CD8-positive, alpha-beta memory T cell (primary cell): ENCODE measurements at regions not wholly inside any gene's neighbourhood (a gene's known extent, or its start where the extent isn't known, plus 50 kb on each side); places are given as distances from the start of the nearest gene placed in this dataset.

Experiments used
- CTCF ChIA-PET: fragments of 350-600 bp; sonication (Branson Sonifier 250); formaldehyde crosslinking; loops from one replicate; lab custom pipeline; 2021; ENCODE audit warnings: antibody characterized with exemption; lab: Charles Lee
- POLR2A ChIA-PET: fragments of 350-600 bp; sonication (Branson Sonifier 250); formaldehyde crosslinking; loops from one replicate; lab custom pipeline; 2021; ENCODE audit warnings: antibody characterized with exemption; lab: Charles Lee
- DNase-seq, 5 donors: peaks; one replicate each; pipeline versions ENCODE4 v3.0.0 to v3.0.0-alpha.2; 2020 to 2022; ENCODE audit warnings: mixed read lengths in 1 of 5
- H3K27ac ChIP-seq: one replicate; pipeline ENCODE4 v1.7.0; 2013; ENCODE audit warnings: low read depth, mild to moderate bottlenecking, low read length, moderate library complexity
- H3K27me3 ChIP-seq: 2 replicates; pipeline ENCODE4 v1.7.0; 2013; ENCODE audit warnings: low read length, mild to moderate bottlenecking; ENCODE audit not compliant: insufficient read depth, poor library complexity, severe bottlenecking
- H3K36me3 ChIP-seq: 2 replicates; pipeline ENCODE4 v1.7.0; 2013; ENCODE audit warnings: mild to moderate bottlenecking, low read length, moderate library complexity; ENCODE audit not compliant: insufficient read depth
- H3K4me1 ChIP-seq: 2 replicates; pipeline ENCODE4 v1.7.0; 2013; ENCODE audit warnings: mild to moderate bottlenecking, low read length, moderate library complexity; ENCODE audit not compliant: insufficient read depth
- H3K4me3 ChIP-seq: 2 replicates; pipeline ENCODE4 v1.7.0; 2013; ENCODE audit warnings: mild to moderate bottlenecking, low read length
- H3K9me3 ChIP-seq: 2 replicates; pipeline ENCODE4 v1.7.0; 2013; ENCODE audit warnings: mild to moderate bottlenecking, low read length
- H3K27ac Mint-ChIP-seq, 8 donors: one replicate each; pipeline ENCODE4 v1.8.0; 2020 to 2021; ENCODE audit warnings: mixed read lengths in 8 of 8, mild to moderate bottlenecking in 6 of 8, inconsistent platforms in 3 of 8, moderate library complexity in 3 of 8
- H3K27me3 Mint-ChIP-seq, 2 donors: one replicate each; pipeline ENCODE4 v1.8.0; 2020 to 2021; ENCODE audit warnings: mixed read lengths in 2 of 2, mild to moderate bottlenecking in 1 of 2, moderate library complexity in 1 of 2
- H3K36me3 Mint-ChIP-seq, 3 donors: one replicate each; pipeline ENCODE4 v1.8.0; 2020 to 2021; ENCODE audit warnings: mixed read lengths in 3 of 3, inconsistent platforms in 1 of 3, mild to moderate bottlenecking in 1 of 3
- H3K4me1 Mint-ChIP-seq, 3 donors: one replicate each; pipeline ENCODE4 v1.8.0; 2020 to 2021; ENCODE audit warnings: mixed read lengths in 3 of 3, inconsistent platforms in 1 of 3, mild to moderate bottlenecking in 1 of 3
- H3K4me3 Mint-ChIP-seq, 7 donors: one replicate each; pipeline ENCODE4 v1.8.0; 2020 to 2021; ENCODE audit warnings: mixed read lengths in 7 of 7, mild to moderate bottlenecking in 6 of 7, moderate library complexity in 4 of 7, inconsistent platforms in 2 of 7
- H3K9me3 Mint-ChIP-seq, 5 donors: one replicate each; pipeline ENCODE4 v1.8.0; 2020 to 2022; ENCODE audit warnings: mixed read lengths in 5 of 5, mild to moderate bottlenecking in 3 of 5, moderate library complexity in 2 of 5, inconsistent platforms in 1 of 5

DNA sequence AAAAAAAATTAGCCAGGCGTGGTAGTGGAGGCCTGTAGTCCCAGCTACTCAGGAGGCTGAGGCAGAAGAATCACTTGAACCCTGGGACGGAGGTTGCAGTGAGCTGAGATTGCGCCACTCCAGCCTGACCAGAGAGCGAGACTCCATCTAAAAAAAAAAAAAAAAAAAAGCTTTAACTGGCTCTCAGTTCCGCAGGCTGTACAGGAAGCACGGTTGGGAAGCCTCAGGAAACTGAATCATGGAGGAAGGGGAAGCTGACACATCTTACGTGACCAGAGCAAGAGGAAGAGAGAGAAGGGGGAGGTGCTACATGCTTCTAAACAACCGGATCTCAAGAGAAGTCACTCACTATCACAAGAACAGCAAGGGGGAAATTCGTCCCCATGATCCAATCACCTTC lies 505.6 kb upstream of the SLC8A1 start:
- POLR2A ChIA-PET: no interaction called here
- peaks cover 0 to 32% (median 8%) of the 10 kb centered on the region in 5 donors for H3K9me3 Mint-ChIP-seq

GRCh38 chr2:40962026-40962425 lies 510.1 kb upstream of the SLC8A1 start:
- H3K9me3 Mint-ChIP-seq: peaks cover 7 to 31% (median 14%) of the 10 kb centered on the region in 5 donors
- H3K4me1 Mint-ChIP-seq: no peaks in the 10 kb centered on the region
- no peak overlapping the region for H3K4me3 Mint-ChIP-seq
- ChIA-PET POLR2A (no interaction called here), CTCF (no interaction called here)
- no peaks in the 10 kb centered on the region for H3K36me3 ChIP-seq
- H3K36me3 Mint-ChIP-seq: no peaks in the 10 kb centered on the region
- no peak overlapping the region for H3K27ac Mint-ChIP-seq
- H3K4me3 ChIP-seq: no peak overlapping the region
- no peaks in the 10 kb centered on the region for H3K27me3 ChIP-seq
- peaks cover 0 to under 1% of the 10 kb centered on the region in 2 donors for H3K27me3 Mint-ChIP-seq
- H3K27ac ChIP-seq: no peak overlapping the region
- DNase-seq: no peak
- no peaks in the 10 kb centered on the region for H3K9me3 ChIP-seq
- H3K4me1 ChIP-seq: no peaks in the 10 kb centered on the region

More for the DNA sequence above, 505.6 kb upstream of the SLC8A1 start:
- no peaks in the 10 kb centered on the region for H3K9me3 ChIP-seq
- no peaks in the 10 kb centered on the region for H3K36me3 ChIP-seq
- no peaks in the 10 kb centered on the region for H3K27me3 ChIP-seq
- Mint-ChIP-seq H3K4me1 (no peaks in the 10 kb centered on the region), H3K27ac (no peak overlapping the region), H3K36me3 (no peaks in the 10 kb centered on the region), H3K4me3 (no peak overlapping the region), H3K27me3 (no peaks in the 10 kb centered on the region)
- DNase-seq: no peak
- no peak overlapping the region for H3K27ac ChIP-seq
- CTCF ChIA-PET: no interaction called here
- H3K4me3 ChIP-seq: no peak overlapping the region
- no peaks in the 10 kb centered on the region for H3K4me1 ChIP-seq

GRCh38 chr2:40964509-40965250 lies 512.8 kb upstream of the SLC8A1 start:
- H3K4me1 ChIP-seq: no peaks in the 10 kb centered on the region
- H3K36me3 ChIP-seq: no peaks in the 10 kb centered on the region
- DNase-seq: no peak
- H3K4me1 Mint-ChIP-seq: no peaks in the 10 kb centered on the region
- no peak overlapping the region for H3K4me3 ChIP-seq
- peaks cover 0 to 2% of the 10 kb centered on the region in 2 donors for H3K27me3 Mint-ChIP-seq
- no peak overlapping the region for H3K4me3 Mint-ChIP-seq
- H3K9me3 ChIP-seq: no peaks in the 10 kb centered on the region
- H3K9me3 Mint-ChIP-seq: peaks cover 7 to 33% (median 12%) of the 10 kb centered on the region in 5 donors
- no peaks in the 10 kb centered on the region for H3K27me3 ChIP-seq
- H3K27ac ChIP-seq: no peak overlapping the region
- ChIA-PET POLR2A (no interaction called here), CTCF (no interaction called here)
- H3K36me3 Mint-ChIP-seq: no peaks in the 10 kb centered on the region
- H3K27ac Mint-ChIP-seq: no peak overlapping the region

GRCh38 chr2:40967451-40967850 lies 515.6 kb upstream of the SLC8A1 start:
- no peaks in the 10 kb centered on the region for H3K4me1 Mint-ChIP-seq
- peaks cover 0 to 38% (median 10%) of the 10 kb centered on the region in 5 donors for H3K9me3 Mint-ChIP-seq

GRCh38 chr2:40975151-40975550 lies 523.3 kb upstream of the SLC8A1 start:
- Mint-ChIP-seq H3K27ac (no peak overlapping the region), H3K4me3 (no peak overlapping the region), H3K36me3 (no peaks in the 10 kb centered on the region), H3K27me3 (no peaks in the 10 kb centered on the region), H3K4me1 (no peaks in the 10 kb centered on the region), H3K9me3 (peaks cover 0 to 20% (median 2%) of the 10 kb centered on the region in 5 donors)
- Histone ChIP-seq H3K36me3 (no peaks in the 10 kb centered on the region), H3K4me3 (no peak overlapping the region), H3K27me3 (no peaks in the 10 kb centered on the region), H3K27ac (no peak overlapping the region), H3K4me1 (no peaks in the 10 kb centered on the region), H3K9me3 (no peaks in the 10 kb centered on the region)
- no peak for DNase-seq
- ChIA-PET POLR2A (no interaction called here), CTCF (no interaction called here)

More at GRCh38 chr2:40967451-40967850, 515.6 kb upstream of the SLC8A1 start:
- ChIA-PET CTCF (no interaction called here), POLR2A (no interaction called here)
- no peak overlapping the region for H3K4me3 Mint-ChIP-seq
- Histone ChIP-seq H3K4me1 (no peaks in the 10 kb centered on the region), H3K9me3 (no peaks in the 10 kb centered on the region), H3K27me3 (no peaks in the 10 kb centered on the region), H3K4me3 (no peak overlapping the region), H3K36me3 (no peaks in the 10 kb centered on the region), H3K27ac (no peak overlapping the region)
- H3K36me3 Mint-ChIP-seq: no peaks in the 10 kb centered on the region
- peaks cover 0 to 2% of the 10 kb centered on the region in 2 donors for H3K27me3 Mint-ChIP-seq
- DNase-seq: no peak
- no peak overlapping the region for H3K27ac Mint-ChIP-seq

- CTCF ChIA-PET: no interaction called here
- no peaks in the 10 kb centered on the region for H3K9me3 ChIP-seq
- H3K27ac ChIP-seq: no peak overlapping the region
- no peak overlapping the region for H3K27ac Mint-ChIP-seq
- H3K4me1 ChIP-seq: no peaks in the 10 kb centered on the region
- H3K4me1 Mint-ChIP-seq: no peaks in the 10 kb centered on the region
- no peaks in the 10 kb centered on the region for H3K36me3 ChIP-seq
- H3K4me3 Mint-ChIP-seq: no peak overlapping the region
- no peaks in the 10 kb centered on the region for H3K27me3 ChIP-seq
- no peaks in the 10 kb centered on the region for H3K27me3 Mint-ChIP-seq
- H3K4me3 ChIP-seq: no peak overlapping the region
- DNase-seq: no peak
- H3K36me3 Mint-ChIP-seq: no peaks in the 10 kb centered on the region
- peaks cover 0 to 24% (median 10%) of the 10 kb centered on the region in 5 donors for H3K9me3 Mint-ChIP-seq
- POLR2A ChIA-PET: no interaction called here
These were observed 545.5 kb upstream of the SLC8A1 start for GRCh38 chr2:40997362-40997761.

DNA sequence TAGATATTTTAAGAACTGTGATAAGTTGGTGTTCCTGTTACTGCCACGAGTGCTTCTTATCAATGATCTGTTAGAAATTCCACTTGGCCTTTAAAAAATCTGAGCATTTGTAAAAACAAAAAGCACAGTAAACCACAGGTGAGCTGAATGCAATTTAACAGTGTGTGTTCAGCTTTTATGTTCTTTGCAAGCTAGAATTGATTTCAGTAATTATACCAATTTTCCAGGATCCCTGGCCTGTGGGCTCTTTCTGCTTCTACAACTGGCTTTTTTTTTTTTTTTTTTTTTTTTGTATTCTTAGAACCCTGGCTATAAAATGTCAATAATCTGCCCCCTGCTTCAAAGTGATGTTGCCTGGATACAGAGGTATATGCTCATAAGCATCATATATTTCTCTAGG lies 548.5 kb upstream of the SLC8A1 start:
- peaks cover 0 to 24% (median 10%) of the 10 kb centered on the region in 5 donors for H3K9me3 Mint-ChIP-seq
- H3K4me1 Mint-ChIP-seq: no peaks in the 10 kb centered on the region
- H3K27me3 Mint-ChIP-seq: no peaks in the 10 kb centered on the region
- ChIA-PET POLR2A (no interaction called here), CTCF (no interaction called here)
- Histone ChIP-seq H3K4me3 (no peak overlapping the region), H3K4me1 (no peaks in the 10 kb centered on the region), H3K9me3 (no peaks in the 10 kb centered on the region), H3K27me3 (no peaks in the 10 kb centered on the region), H3K36me3 (no peaks in the 10 kb centered on the region), H3K27ac (no peak overlapping the region)
- no peak for DNase-seq
- H3K36me3 Mint-ChIP-seq: no peaks in the 10 kb centered on the region
- no peak overlapping the region for H3K27ac Mint-ChIP-seq
- no peak overlapping the region for H3K4me3 Mint-ChIP-seq

DNA sequence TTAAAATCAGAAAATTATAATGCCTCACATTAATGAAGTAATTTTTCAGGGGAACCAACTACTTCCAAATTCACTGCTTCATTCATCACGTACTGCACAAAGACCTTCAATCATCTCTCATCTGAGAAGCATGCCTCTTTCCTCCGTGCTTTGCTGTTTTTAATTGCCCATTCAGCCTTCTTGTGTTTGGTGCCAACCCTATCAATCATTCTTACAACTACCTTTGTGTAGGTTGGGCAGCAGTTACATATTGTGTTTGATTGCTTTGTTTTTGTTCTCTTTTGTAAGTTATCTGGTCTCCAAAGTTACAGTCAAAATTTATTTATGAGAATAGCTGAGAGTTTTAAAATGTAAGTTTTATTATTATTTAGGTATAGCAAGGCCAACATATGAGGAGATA lies 549.0 kb upstream of the SLC8A1 start:
- CTCF ChIA-PET: no interaction called here
- no peaks in the 10 kb centered on the region for H3K4me1 Mint-ChIP-seq

More for the DNA sequence above, 549.0 kb upstream of the SLC8A1 start:
- H3K36me3 Mint-ChIP-seq: no peaks in the 10 kb centered on the region
- no peak overlapping the region for H3K4me3 Mint-ChIP-seq
- peaks cover 0 to 24% (median 10%) of the 10 kb centered on the region in 5 donors for H3K9me3 Mint-ChIP-seq
- no peaks in the 10 kb centered on the region for H3K27me3 Mint-ChIP-seq
- H3K27me3 ChIP-seq: no peaks in the 10 kb centered on the region
- H3K4me1 ChIP-seq: no peaks in the 10 kb centered on the region
- POLR2A ChIA-PET: no interaction called here
- no peaks in the 10 kb centered on the region for H3K36me3 ChIP-seq
- no peak for DNase-seq
- no peaks in the 10 kb centered on the region for H3K9me3 ChIP-seq
- no peak overlapping the region for H3K27ac ChIP-seq
- H3K4me3 ChIP-seq: no peak overlapping the region
- H3K27ac Mint-ChIP-seq: no peak overlapping the region
